ENCODE measurements at regions not wholly inside any gene's neighbourhood (a gene's known extent, or its start where the extent isn't known, plus 50 kb on each side); places are given as distances from the start of the nearest gene placed in this dataset.

- H3K27ac ChIP-seq (ENCODE audit: low read depth, low read length) = no peak overlapping the region
- no peak for DNase-seq (ENCODE audit: insufficient read length, low spot score, missing footprints)
- H3K4me1 ChIP-seq (ENCODE audit: insufficient read depth, low read length) = no peaks in the 10 kb centered on the region
- H3K4me3 ChIP-seq (ENCODE audit: insufficient read depth, low read length) = no peak overlapping the region
- H2AFZ ChIP-seq (ENCODE audit: low read length) = no peak overlapping the region
- TF ChIP-seq CTCF (IDR thresholded peaks at IDR 0.05; ENCODE audit: extremely low read depth, low read depth, low read length) = no peak
- H4K20me1 ChIP-seq (ENCODE audit: insufficient read depth, low read length) = peaks cover 20% of the 10 kb centered on the region
- H3K36me3 ChIP-seq (ENCODE audit: insufficient read depth, low read length) = no peaks in the 10 kb centered on the region
- H3K9me3 ChIP-seq (ENCODE audit: low read depth, low read length) = no peaks in the 10 kb centered on the region
- no peak overlapping the region for H3K4me2 ChIP-seq (ENCODE audit: insufficient read depth, low read length)
- H3K27me3 ChIP-seq (ENCODE audit: insufficient read depth, low read length) = no peaks in the 10 kb centered on the region
- peaks cover 55% of the 10 kb centered on the region for H3K79me2 ChIP-seq (ENCODE audit: insufficient read depth, low read length)
Measured at GRCh38 chr11:129268371-129268770, 76.2 kb upstream of the ARHGAP32 start.

- Histone ChIP-seq H3K4me3 (ENCODE audit: insufficient read depth, low read length) (no peak overlapping the region), H3K27me3 (ENCODE audit: insufficient read depth, low read length) (no peaks in the 10 kb centered on the region), H3K4me1 (ENCODE audit: insufficient read depth, low read length) (no peaks in the 10 kb centered on the region), H2AFZ (ENCODE audit: low read length) (no peak overlapping the region), H4K20me1 (ENCODE audit: insufficient read depth, low read length) (peaks cover 15% of the 10 kb centered on the region), H3K4me2 (ENCODE audit: insufficient read depth, low read length) (no peak overlapping the region), H3K9me3 (ENCODE audit: low read depth, low read length) (no peaks in the 10 kb centered on the region), H3K36me3 (ENCODE audit: insufficient read depth, low read length) (no peaks in the 10 kb centered on the region), H3K79me2 (ENCODE audit: insufficient read depth, low read length) (peaks cover 49% of the 10 kb centered on the region), H3K27ac (ENCODE audit: low read depth, low read length) (no peak overlapping the region)
- no peak for DNase-seq (ENCODE audit: insufficient read length, low spot score, missing footprints)
- no peak for TF ChIP-seq CTCF (IDR thresholded peaks at IDR 0.05; ENCODE audit: extremely low read depth, low read depth, low read length)
Measured at GRCh38 chr11:129267716-129268115, 75.6 kb upstream of the ARHGAP32 start.

GRCh38 chr11:129266536-129266935, 74.4 kb upstream of the ARHGAP32 start:
- Histone ChIP-seq H3K79me2 (ENCODE audit: insufficient read depth, low read length) (peaks cover 38% of the 10 kb centered on the region), H3K27me3 (ENCODE audit: insufficient read depth, low read length) (no peaks in the 10 kb centered on the region), H3K9me3 (ENCODE audit: low read depth, low read length) (no peaks in the 10 kb centered on the region), H3K27ac (ENCODE audit: low read depth, low read length) (no peak overlapping the region), H2AFZ (ENCODE audit: low read length) (no peak overlapping the region), H3K4me2 (ENCODE audit: insufficient read depth, low read length) (no peak overlapping the region), H3K4me3 (ENCODE audit: insufficient read depth, low read length) (no peak overlapping the region), H3K36me3 (ENCODE audit: insufficient read depth, low read length) (no peaks in the 10 kb centered on the region), H4K20me1 (ENCODE audit: insufficient read depth, low read length) (peaks cover 12% of the 10 kb centered on the region), H3K4me1 (ENCODE audit: insufficient read depth, low read length) (no peaks in the 10 kb centered on the region)
- no peak for DNase-seq (ENCODE audit: insufficient read length, low spot score, missing footprints)
- no peak for TF ChIP-seq CTCF (IDR thresholded peaks at IDR 0.05; ENCODE audit: extremely low read depth, low read depth, low read length)

- Histone ChIP-seq H3K4me2 (ENCODE audit: insufficient read depth, low read length) (no peak overlapping the region), H3K79me2 (ENCODE audit: insufficient read depth, low read length) (peaks cover 28% of the 10 kb centered on the region), H3K27ac (ENCODE audit: low read depth, low read length) (no peak overlapping the region), H3K9me3 (ENCODE audit: low read depth, low read length) (no peaks in the 10 kb centered on the region), H4K20me1 (ENCODE audit: insufficient read depth, low read length) (peaks cover under 1% of the 10 kb centered on the region), H3K4me3 (ENCODE audit: insufficient read depth, low read length) (no peak overlapping the region), H2AFZ (ENCODE audit: low read length) (no peak overlapping the region), H3K4me1 (ENCODE audit: insufficient read depth, low read length) (no peaks in the 10 kb centered on the region), H3K27me3 (ENCODE audit: insufficient read depth, low read length) (no peaks in the 10 kb centered on the region), H3K36me3 (ENCODE audit: insufficient read depth, low read length) (no peaks in the 10 kb centered on the region)
- TF ChIP-seq CTCF (IDR thresholded peaks at IDR 0.05; ENCODE audit: extremely low read depth, low read depth, low read length) = no peak
- DNase-seq (ENCODE audit: insufficient read length, low spot score, missing footprints) = no peak
Measured at GRCh38 chr11:129265125-129265788, 73.1 kb upstream of the ARHGAP32 start.

Data from osteoblast (primary cell).